H1 (cell line): ENCODE measurements at regions not wholly inside any gene's neighbourhood (a gene's known extent, or its start where the extent isn't known, plus 50 kb on each side); places are given as distances from the start of the nearest gene placed in this dataset.

Source experiments
- CTCF ChIA-PET: fragments of 300-600 bp; sonication (Branson Sonifier 250); formaldehyde crosslinking; loops from one replicate; lab custom pipeline; 2021; ENCODE audit not compliant: partially characterized antibody; lab: Charles Lee
- POLR2A ChIA-PET: fragments of 300-600 bp; sonication (Branson Sonifier 250); formaldehyde crosslinking; loops from one replicate; lab custom pipeline; 2021; ENCODE audit warnings: inconsistent platforms; ENCODE audit not compliant: partially characterized antibody; lab: Charles Lee
- DNase-seq, 2 experiments: peaks; one replicate each; pipeline versions ENCODE4 v3.0.0 to v3.0.0-alpha.2; 2010 to 2022; ENCODE audit warnings: low spot score in 2 of 2, low read depth in 1 of 2, mixed read lengths in 1 of 2
- FAIRE-seq: peaks from 2 replicates; lab custom pipeline; 2011; peaks lifted over from hg19 to GRCh38; lab: Jason Lieb, UNC
- H2AFZ ChIP-seq: 2 replicates; pipeline ENCODE4 v1.8.1; 2012; ENCODE audit warnings: low read length, inconsistent platforms
- H2AK5ac ChIP-seq: 2 replicates; pipeline ENCODE4 v1.6.1; 2013; ENCODE audit warnings: low read depth, low read length
- H2BK120ac ChIP-seq: replicated peaks from 2 replicates; pipeline ENCODE3; 2013; ENCODE audit warnings: low read depth, low read length, inconsistent platforms
- H2BK12ac ChIP-seq: 2 replicates; pipeline ENCODE4 v1.6.1; 2013; ENCODE audit warnings: low read depth, low read length
- H2BK15ac ChIP-seq: 2 replicates; pipeline ENCODE4 v1.6.1; 2013; ENCODE audit warnings: low read length
- H2BK20ac ChIP-seq: 2 replicates; pipeline ENCODE4 v1.6.1; 2013; ENCODE audit warnings: low read length
- H2BK5ac ChIP-seq: 2 replicates; pipeline ENCODE4 v1.6.1; 2013; ENCODE audit warnings: low read depth, low read length
- H3K14ac ChIP-seq: 2 replicates; pipeline ENCODE4 v1.6.1; 2013; ENCODE audit warnings: inconsistent platforms; ENCODE audit not compliant: insufficient read length
- H3K18ac ChIP-seq: 2 replicates; pipeline ENCODE4 v1.6.1; 2013; ENCODE audit warnings: low read length; ENCODE audit errors: extremely low read depth
- H3K23ac ChIP-seq: 2 replicates; pipeline ENCODE4 v1.6.1; 2013; ENCODE audit warnings: inconsistent platforms; ENCODE audit not compliant: insufficient read length
- H3K23me2 ChIP-seq: 2 replicates; pipeline ENCODE4 v1.6.1; 2013; ENCODE audit warnings: low read depth, low read length
- H3K27ac ChIP-seq: 2 replicates; pipeline ENCODE4 v1.6.1; 2011; ENCODE audit warnings: low read depth, low read length, inconsistent platforms
- H3K27me3 ChIP-seq, 4 experiments: replicated peaks in 1 of 4; 1 replicate in 1 of 4; 2 replicates in 3 of 4; pipeline versions ENCODE4 v1.6.1 to v1.8.1; 2011 to 2013; ENCODE audit warnings: low read length in 3 of 4, mild to moderate bottlenecking in 3 of 4, inconsistent platforms in 2 of 4, mixed read lengths in 2 of 4, moderate library complexity in 1 of 4; ENCODE audit not compliant: control insufficient read depth in 3 of 4, insufficient read depth in 3 of 4; ENCODE audit errors: extremely low read depth in 1 of 4
- H3K36me3 ChIP-seq, 4 experiments: 2 replicates each; pipeline versions ENCODE4 v1.6.1 to v1.8.1; 2011 to 2013; ENCODE audit warnings: mild to moderate bottlenecking in 4 of 4, low read length in 3 of 4, moderate library complexity in 2 of 4, control low read depth in 1 of 4, inconsistent platforms in 1 of 4; ENCODE audit not compliant: insufficient read depth in 4 of 4, control insufficient read depth in 2 of 4
- H3K4ac ChIP-seq: replicated peaks from 2 replicates; pipeline ENCODE3; 2013; ENCODE audit warnings: low read length, low read depth, mixed read lengths, inconsistent platforms; ENCODE audit not compliant: insufficient read length
- H3K4me1 ChIP-seq, 4 experiments: replicated peaks in 1 of 4; 1 replicate in 1 of 4; 2 replicates in 3 of 4; pipeline versions ENCODE4 v1.6.1 to v1.8.1; 2011 to 2013; ENCODE audit warnings: low read length in 3 of 4, inconsistent platforms in 2 of 4, mixed read lengths in 1 of 4; ENCODE audit not compliant: insufficient read depth in 4 of 4, control insufficient read depth in 3 of 4
- H3K4me2 ChIP-seq, 2 experiments: 2 replicates each; pipeline versions ENCODE4 v1.6.1 to v1.8.1; 2011 to 2013; ENCODE audit warnings: low read depth in 2 of 2, low read length in 2 of 2, control low read depth in 1 of 2, inconsistent platforms in 1 of 2, mild to moderate bottlenecking in 1 of 2; ENCODE audit not compliant: insufficient read depth in 1 of 2
- H3K4me3 ChIP-seq, 4 experiments: fragments of 200-600, 300-600 bp in 1 of 4; sonication (generic), shearing (Covaris generic), sonication (Bioruptor Twin) in 1 of 4; 2 replicates each; pipeline versions ENCODE4 v1.5.1 to v1.8.1; 2011 to 2016; ENCODE audit warnings: low read length in 4 of 4, low read depth in 3 of 4, control low read depth in 2 of 4, inconsistent platforms in 2 of 4, mild to moderate bottlenecking in 2 of 4, mixed read lengths in 1 of 4, moderate library complexity in 1 of 4; ENCODE audit not compliant: insufficient read depth in 2 of 4; ENCODE audit errors: extremely low read depth in 1 of 4
- H3K56ac ChIP-seq: replicated peaks from 2 replicates; pipeline ENCODE3; 2013; ENCODE audit warnings: low read depth, mild to moderate bottlenecking, mixed read lengths, low read length, inconsistent platforms; ENCODE audit not compliant: insufficient read length
- H3K79me1 ChIP-seq: 2 replicates; pipeline ENCODE4 v1.6.1; 2013; ENCODE audit warnings: low read depth, low read length, control low read depth
- H3K79me2 ChIP-seq, 2 experiments: 2 replicates each; pipeline versions ENCODE4 v1.6.1 to v1.8.1; 2012 to 2013; ENCODE audit warnings: low read length in 2 of 2, mild to moderate bottlenecking in 2 of 2, inconsistent platforms in 1 of 2; ENCODE audit not compliant: insufficient read depth in 2 of 2, control insufficient read depth in 1 of 2
- H3K9ac ChIP-seq, 4 experiments: replicated peaks in 1 of 4; 1 replicate in 1 of 4; 2 replicates in 3 of 4; pipeline versions ENCODE4 v1.6.1 to v1.8.1; 2011 to 2013; ENCODE audit warnings: low read depth in 3 of 4, low read length in 3 of 4, control low read depth in 2 of 4, mild to moderate bottlenecking in 2 of 4, moderate library complexity in 2 of 4, inconsistent platforms in 1 of 4; ENCODE audit errors: extremely low read depth in 1 of 4
- H3K9me3 ChIP-seq, 2 experiments: 2 replicates each; pipeline versions ENCODE4 v1.6.1 to v1.8.1; 2012 to 2013; ENCODE audit warnings: mild to moderate bottlenecking in 2 of 2, moderate library complexity in 2 of 2, control low read depth in 1 of 2, inconsistent platforms in 1 of 2, low read depth in 1 of 2, low read length in 1 of 2, mixed read lengths in 1 of 2; ENCODE audit not compliant: insufficient read depth in 2 of 2
- H4K20me1 ChIP-seq, 2 experiments: replicated peaks in 1 of 2; 2 replicates each; pipeline versions ENCODE3 to v1.8.1; 2011 to 2013; ENCODE audit warnings: inconsistent platforms in 2 of 2, low read length in 2 of 2, mild to moderate bottlenecking in 1 of 2; ENCODE audit not compliant: insufficient read depth in 2 of 2, control insufficient read depth in 1 of 2
- H4K5ac ChIP-seq: 2 replicates; pipeline ENCODE4 v1.6.1; 2013; ENCODE audit warnings: low read length, low read depth, mixed read lengths, inconsistent platforms; ENCODE audit not compliant: insufficient read length
- H4K8ac ChIP-seq: 2 replicates; pipeline ENCODE4 v1.8.0; 2013; ENCODE audit warnings: mild to moderate bottlenecking, moderate library complexity, low read length, inconsistent platforms; ENCODE audit not compliant: insufficient read depth; ENCODE audit errors: extremely low read depth
- H4K91ac ChIP-seq: replicated peaks from 2 replicates; pipeline ENCODE3; 2013; ENCODE audit warnings: low read length, mixed read lengths, inconsistent platforms; ENCODE audit not compliant: insufficient read length
- CHD2 ChIP-seq: IDR thresholded peaks from 2 replicates; pipeline ENCODE4 v1.6.1; 2012; ENCODE audit warnings: low read length, improper control_type of control experiment
- CREB1 ChIP-seq: IDR thresholded peaks from 2 replicates; pipeline ENCODE4 v1.6.1; 2012; ENCODE audit warnings: inconsistent platforms
- GABPA ChIP-seq: IDR thresholded peaks from 2 replicates; pipeline ENCODE4 v1.6.1; 2011; ENCODE audit warnings: mild to moderate bottlenecking, low read length, moderate library complexity, borderline replicate concordance; ENCODE audit not compliant: insufficient read depth
- KDM1A ChIP-seq: fragments of 200-600, 300-600 bp; sonication (generic); IDR thresholded peaks from 2 replicates; pipeline ENCODE4 v1.7.1; 2016; ENCODE audit warnings: mild to moderate bottlenecking, low read length, borderline replicate concordance
- KDM5A ChIP-seq: fragments of 200-600 bp; IDR thresholded peaks from 2 replicates; pipeline ENCODE4 v1.7.1; 2012; ENCODE audit warnings: mild to moderate bottlenecking, low read length, inconsistent platforms, mixed read lengths
- POLR2AphosphoS5 ChIP-seq: IDR thresholded peaks from 2 replicates; pipeline ENCODE4 v1.6.1; 2011; ENCODE audit warnings: low read depth, low read length
- RNF2 ChIP-seq: fragments of 200-900, 300-1000 bp; sonication (generic); IDR thresholded peaks from 2 replicates; pipeline ENCODE4 v1.7.1; 2016; ENCODE audit warnings: borderline replicate concordance, low read depth, mild to moderate bottlenecking, antibody characterized with exemption, low read length; ENCODE audit not compliant: poor library complexity, severe bottlenecking; ENCODE audit errors: missing control alignments
- SAP30 ChIP-seq: fragments of 300-600 bp; sonication (generic); IDR thresholded peaks from 2 replicates; pipeline ENCODE4 v1.7.1; 2012; ENCODE audit warnings: low read length, moderate library complexity, mild to moderate bottlenecking, inconsistent platforms; ENCODE audit not compliant: insufficient read depth, insufficient replicate concordance
- SIN3A ChIP-seq, 2 experiments: IDR thresholded peaks in 1 of 2; conservative IDR thresholded peaks in 1 of 2; 2 replicates each; pipeline ENCODE4 v1.6.1; 2011 to 2012; ENCODE audit warnings: low read length in 2 of 2, improper control_type of control experiment in 1 of 2, low read depth in 1 of 2, mild to moderate bottlenecking in 1 of 2
- TAF7 ChIP-seq: optimal IDR thresholded peaks from 2 replicates; pipeline ENCODE3; 2011; ENCODE audit warnings: low read depth, mild to moderate bottlenecking, inconsistent platforms, low read length, moderate library complexity, borderline replicate concordance
- WGBS, 2 experiments: shearing (Covaris generic) in 1 of 2; methylation state at CpG; one replicate each; pipeline versions ENCODE4 v1.1.6 to v1.1.7; 2013 to 2015; ENCODE audit warnings: low lambda C conversion rate in 2 of 2, mixed read lengths in 2 of 2, inconsistent platforms in 1 of 2, low coverage in 1 of 2, missing lambda C conversion rate in 1 of 2; ENCODE audit not compliant: insufficient replicate concordance in 2 of 2, insufficient coverage in 1 of 2, insufficient read length in 1 of 2; ENCODE audit errors: extremely low coverage in 1 of 2, missing lambda C conversion rate in 1 of 2; 5-methylcytosine and 5-hydroxymethylcytosine counted together
- TF ChIP-seq, protein P1 (sequence below), 3 experiments: IDR thresholded peaks; 1 replicate in 2 of 3; 2 replicates in 1 of 3; pipeline versions ENCODE4 v1.5.1 to v1.6.1; 2011; ENCODE audit warnings: low read length in 3 of 3, mild to moderate bottlenecking in 3 of 3, inconsistent platforms in 2 of 3, low read depth in 1 of 3, moderate library complexity in 1 of 3; ENCODE audit not compliant: insufficient read depth in 1 of 3; ENCODE audit errors: control extremely low read depth in 1 of 3
- TF ChIP-seq, protein P2 (sequence below): IDR thresholded peaks from 2 replicates; pipeline ENCODE4 v1.6.1; 2012; ENCODE audit warnings: inconsistent platforms

DNA sequence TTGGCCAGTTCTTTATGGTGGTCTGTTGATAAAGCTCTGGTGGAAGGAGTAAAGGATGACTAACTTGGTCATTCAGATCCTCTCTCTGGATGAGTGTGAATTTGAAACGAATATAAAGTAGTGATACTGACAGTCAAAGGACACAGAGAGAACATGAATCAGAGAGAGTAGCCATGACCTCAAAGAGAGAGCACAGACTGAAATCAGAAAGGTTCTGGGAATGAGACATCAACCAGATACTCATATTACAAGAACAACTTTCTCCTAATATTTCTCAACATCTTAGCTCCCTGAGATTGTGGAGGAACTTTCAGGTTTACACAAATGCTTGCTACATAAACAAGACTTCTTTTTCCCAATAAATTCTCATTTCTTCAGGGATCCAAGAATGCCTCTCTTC, 849.1 kb upstream of the CHAC2 start:
- no peak overlapping the region for H4K5ac ChIP-seq
- no peak overlapping the region for H2AK5ac ChIP-seq
- no peaks in the 10 kb centered on the region for H3K36me3 ChIP-seq
- H3K23ac ChIP-seq, result no peak overlapping the region
- H3K9me3 ChIP-seq, result no peaks in the 10 kb centered on the region
- H2BK15ac ChIP-seq, result no peak overlapping the region
- H3K56ac ChIP-seq, result no peak overlapping the region
- H2BK5ac ChIP-seq, result no peak overlapping the region
- H3K4ac ChIP-seq, result no peak overlapping the region
- no peaks in the 10 kb centered on the region for H4K20me1 ChIP-seq
- H3K4me3 ChIP-seq, result no peak overlapping the region
- H2BK12ac ChIP-seq, result no peak overlapping the region
- CTCF ChIA-PET, result no interaction called here
- no peak overlapping the region for H3K14ac ChIP-seq
- H3K27ac ChIP-seq, result no peak overlapping the region
- no peak overlapping the region for H2BK120ac ChIP-seq
- no peaks in the 10 kb centered on the region for H3K27me3 ChIP-seq
- H2BK20ac ChIP-seq, result no peak overlapping the region
- H3K18ac ChIP-seq, result no peak overlapping the region
- H3K9ac ChIP-seq, result no peak overlapping the region
- no peak overlapping the region for H4K91ac ChIP-seq
- H3K79me1 ChIP-seq, result no peaks in the 10 kb centered on the region
- no peak overlapping the region for H2AFZ ChIP-seq
- no peaks in the 10 kb centered on the region for H3K4me1 ChIP-seq
- 90% methylated on average over 1 of the region's 1 CpG; no CpG with 5 or more reads in 1 of the 2 experiments for WGBS, 2 experiments
- POLR2A ChIA-PET, result no interaction called here
- H3K79me2 ChIP-seq, result no peaks in the 10 kb centered on the region
- H3K4me2 ChIP-seq, result no peak overlapping the region
- FAIRE-seq (no peak), DNase-seq (no peak)
- no peak overlapping the region for H4K8ac ChIP-seq
- H3K23me2 ChIP-seq, result no peaks in the 10 kb centered on the region
- TF ChIP-seq, protein P1, sequence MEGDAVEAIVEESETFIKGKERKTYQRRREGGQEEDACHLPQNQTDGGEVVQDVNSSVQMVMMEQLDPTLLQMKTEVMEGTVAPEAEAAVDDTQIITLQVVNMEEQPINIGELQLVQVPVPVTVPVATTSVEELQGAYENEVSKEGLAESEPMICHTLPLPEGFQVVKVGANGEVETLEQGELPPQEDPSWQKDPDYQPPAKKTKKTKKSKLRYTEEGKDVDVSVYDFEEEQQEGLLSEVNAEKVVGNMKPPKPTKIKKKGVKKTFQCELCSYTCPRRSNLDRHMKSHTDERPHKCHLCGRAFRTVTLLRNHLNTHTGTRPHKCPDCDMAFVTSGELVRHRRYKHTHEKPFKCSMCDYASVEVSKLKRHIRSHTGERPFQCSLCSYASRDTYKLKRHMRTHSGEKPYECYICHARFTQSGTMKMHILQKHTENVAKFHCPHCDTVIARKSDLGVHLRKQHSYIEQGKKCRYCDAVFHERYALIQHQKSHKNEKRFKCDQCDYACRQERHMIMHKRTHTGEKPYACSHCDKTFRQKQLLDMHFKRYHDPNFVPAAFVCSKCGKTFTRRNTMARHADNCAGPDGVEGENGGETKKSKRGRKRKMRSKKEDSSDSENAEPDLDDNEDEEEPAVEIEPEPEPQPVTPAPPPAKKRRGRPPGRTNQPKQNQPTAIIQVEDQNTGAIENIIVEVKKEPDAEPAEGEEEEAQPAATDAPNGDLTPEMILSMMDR (IDR thresholded peaks at IDR 0.05; ENCODE audit: control extremely low read depth in 1 of 3, insufficient read depth in 1 of 3, low read depth in 1 of 3, low read length in 3 of 3), result no peak
- TF ChIP-seq, protein P2, sequence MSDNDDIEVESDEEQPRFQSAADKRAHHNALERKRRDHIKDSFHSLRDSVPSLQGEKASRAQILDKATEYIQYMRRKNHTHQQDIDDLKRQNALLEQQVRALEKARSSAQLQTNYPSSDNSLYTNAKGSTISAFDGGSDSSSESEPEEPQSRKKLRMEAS, result no peak
- no peak for TF ChIP-seq CHD2
- TF ChIP-seq RNF2, result no peak
- no peak for TF ChIP-seq GABPA
- TF ChIP-seq CREB1, result no peak
- TF ChIP-seq POLR2AphosphoS5, result no peak
- TF ChIP-seq KDM5A, result no peak
- TF ChIP-seq KDM1A, result no peak
- no peak for TF ChIP-seq TAF7
- TF ChIP-seq SAP30, result no peak
- no peak for TF ChIP-seq SIN3A (conservative IDR thresholded peaks at IDR 0.05 in 1 of 2, IDR thresholded peaks at IDR 0.05 in 1 of 2; ENCODE audit: low read depth in 1 of 2, low read length in 2 of 2)
